Activated CD8-positive, alpha-beta T cell treated with anti-CD3 and anti-CD28 coated beads, Interleukin-2, amount 10 ng/mL, durations not matched to agents 7 days and 5 days (primary cell): ENCODE measurements at regions not wholly inside any gene's neighbourhood (a gene's known extent, or its start where the extent isn't known, plus 50 kb on each side); places are given as distances from the start of the nearest gene placed in this dataset.
"Not testable (repeated sequence)": the region's sequence is repeated elsewhere in the genome, so short reads cannot be mapped to it uniquely, and the experiment has no call there.

Experiments used
- ATAC-seq: fragments of 150-1000 bp; cut with Tn5 transposase; one replicate; pipeline ENCODE4 v1.10.0; 2021; ENCODE audit warnings: moderate library complexity
- CTCF ChIA-PET: fragments of 350-600 bp; sonication (Branson Sonifier 250); formaldehyde crosslinking; loops from one replicate; lab custom pipeline; 2021; ENCODE audit warnings: antibody characterized with exemption; lab: Charles Lee
- POLR2A ChIA-PET: fragments of 350-600 bp; sonication (Branson Sonifier 250); formaldehyde crosslinking; loops from one replicate; lab custom pipeline; 2021; ENCODE audit warnings: antibody characterized with exemption; lab: Charles Lee
- DNase-seq: peaks from one replicate; pipeline ENCODE4 v3.0.0-alpha.2; 2020
- H3K27ac Mint-ChIP-seq: one replicate; pipeline ENCODE4 v1.8.0; 2021; ENCODE audit warnings: mild to moderate bottlenecking, mixed read lengths
- H3K27me3 Mint-ChIP-seq: one replicate; pipeline ENCODE4 v1.8.0; 2021; ENCODE audit warnings: low read depth, mixed read lengths
- H3K36me3 Mint-ChIP-seq: one replicate; pipeline ENCODE4 v1.8.0; 2021; ENCODE audit warnings: low read depth, mixed read lengths
- H3K4me1 Mint-ChIP-seq: one replicate; pipeline ENCODE4 v1.8.0; 2021; ENCODE audit warnings: low read depth, mixed read lengths
- H3K4me3 Mint-ChIP-seq: one replicate; pipeline ENCODE4 v1.8.0; 2021; ENCODE audit warnings: mild to moderate bottlenecking, mixed read lengths
- H3K9me3 Mint-ChIP-seq: one replicate; pipeline ENCODE4 v1.8.0; 2022; ENCODE audit warnings: mixed read lengths; ENCODE audit not compliant: insufficient read depth

- POLR2A ChIA-PET, H3K36me3 Mint-ChIP-seq, ATAC-seq, DNase-seq, H3K9me3 Mint-ChIP-seq, H3K27ac Mint-ChIP-seq, CTCF ChIA-PET, H3K4me3 Mint-ChIP-seq: not testable (repeated sequence)
- peaks cover 21% of the 10 kb centered on the region for H3K27me3 Mint-ChIP-seq
- peaks cover 10% of the 10 kb centered on the region for H3K4me1 Mint-ChIP-seq
These were observed 179.6 kb downstream of the ATP6V0E2 start for GRCh38 chr7:150053396-150053795.

GRCh38 chr7:150054242-150054641, 180.5 kb downstream of the ATP6V0E2 start:
- CTCF ChIA-PET, POLR2A ChIA-PET, H3K9me3 Mint-ChIP-seq, H3K4me1 Mint-ChIP-seq, H3K4me3 Mint-ChIP-seq, H3K36me3 Mint-ChIP-seq, DNase-seq, H3K27ac Mint-ChIP-seq, ATAC-seq: not testable (repeated sequence)
- H3K27me3 Mint-ChIP-seq = peaks cover 21% of the 10 kb centered on the region

- ATAC-seq (peak; percentile 100), DNase-seq (peak; percentile 92)
- Mint-ChIP-seq H3K4me3 (peak overlapping the region; percentile 12), H3K27me3 (peaks cover 11% of the 10 kb centered on the region)
- H3K27ac Mint-ChIP-seq, POLR2A ChIA-PET, H3K4me1 Mint-ChIP-seq, CTCF ChIA-PET, H3K9me3 Mint-ChIP-seq, H3K36me3 Mint-ChIP-seq: not testable (repeated sequence)
These were observed 186.8 kb downstream of the ATP6V0E2 start for GRCh38 chr7:150060259-150061221.

- H3K9me3 Mint-ChIP-seq, POLR2A ChIA-PET, CTCF ChIA-PET, DNase-seq, H3K4me1 Mint-ChIP-seq, H3K4me3 Mint-ChIP-seq, ATAC-seq, H3K36me3 Mint-ChIP-seq, H3K27ac Mint-ChIP-seq: not testable (repeated sequence)
- peaks cover 14% of the 10 kb centered on the region for H3K27me3 Mint-ChIP-seq
These were observed 189.4 kb downstream of the ATP6V0E2 start for GRCh38 chr7:150063195-150063594.

GRCh38 chr7:150069555-150070313, 196.0 kb downstream of the ATP6V0E2 start:
- H3K27ac Mint-ChIP-seq, H3K4me1 Mint-ChIP-seq, H3K27me3 Mint-ChIP-seq, CTCF ChIA-PET, H3K4me3 Mint-ChIP-seq, POLR2A ChIA-PET, DNase-seq, H3K9me3 Mint-ChIP-seq, ATAC-seq, H3K36me3 Mint-ChIP-seq: not testable (repeated sequence)

- peaks cover 17% of the 10 kb centered on the region for H3K27me3 Mint-ChIP-seq
- H3K36me3 Mint-ChIP-seq, H3K27ac Mint-ChIP-seq, H3K9me3 Mint-ChIP-seq, POLR2A ChIA-PET, H3K4me3 Mint-ChIP-seq, CTCF ChIA-PET, H3K4me1 Mint-ChIP-seq, DNase-seq: not testable (repeated sequence)
- ATAC-seq = peak; percentile 42
These were observed 203.8 kb downstream of the ATP6V0E2 start for GRCh38 chr7:150077543-150077942.

GRCh38 chr7:150081865-150082264, 208.1 kb downstream of the ATP6V0E2 start:
- H3K27me3 Mint-ChIP-seq = peaks cover 21% of the 10 kb centered on the region

GRCh38 chr7:150084724-150085123, 211.0 kb downstream of the ATP6V0E2 start:
- POLR2A ChIA-PET, CTCF ChIA-PET: not testable (repeated sequence)

More at GRCh38 chr7:150081865-150082264, 208.1 kb downstream of the ATP6V0E2 start:
- H3K4me1 Mint-ChIP-seq, POLR2A ChIA-PET, CTCF ChIA-PET, H3K4me3 Mint-ChIP-seq, H3K9me3 Mint-ChIP-seq, H3K27ac Mint-ChIP-seq, ATAC-seq, H3K36me3 Mint-ChIP-seq, DNase-seq: not testable (repeated sequence)

GRCh38 chr7:150087478-150087877, 213.7 kb downstream of the ATP6V0E2 start:
- H3K27me3 Mint-ChIP-seq = peaks cover 12% of the 10 kb centered on the region
- CTCF ChIA-PET, H3K9me3 Mint-ChIP-seq, H3K4me1 Mint-ChIP-seq, H3K27ac Mint-ChIP-seq, H3K4me3 Mint-ChIP-seq, POLR2A ChIA-PET, ATAC-seq, H3K36me3 Mint-ChIP-seq, DNase-seq: not testable (repeated sequence)

More at GRCh38 chr7:150084724-150085123, 211.0 kb downstream of the ATP6V0E2 start:
- not testable (repeated sequence) for H3K4me1 Mint-ChIP-seq, H3K27ac Mint-ChIP-seq, H3K36me3 Mint-ChIP-seq, DNase-seq, H3K9me3 Mint-ChIP-seq, ATAC-seq, H3K4me3 Mint-ChIP-seq
- H3K27me3 Mint-ChIP-seq = peaks cover 20% of the 10 kb centered on the region

- POLR2A ChIA-PET, H3K4me1 Mint-ChIP-seq, DNase-seq, H3K9me3 Mint-ChIP-seq, H3K36me3 Mint-ChIP-seq, ATAC-seq, H3K4me3 Mint-ChIP-seq, H3K27ac Mint-ChIP-seq, CTCF ChIA-PET: not testable (repeated sequence)
- H3K27me3 Mint-ChIP-seq = peaks cover 11% of the 10 kb centered on the region
These were observed 215.4 kb downstream of the ATP6V0E2 start for GRCh38 chr7:150089139-150089538.

GRCh38 chr7:150090776-150091175, 217.0 kb downstream of the ATP6V0E2 start:
- ATAC-seq, H3K27me3 Mint-ChIP-seq, H3K4me1 Mint-ChIP-seq, POLR2A ChIA-PET, DNase-seq, CTCF ChIA-PET, H3K27ac Mint-ChIP-seq, H3K4me3 Mint-ChIP-seq, H3K9me3 Mint-ChIP-seq, H3K36me3 Mint-ChIP-seq: not testable (repeated sequence)

- ATAC-seq, H3K27ac Mint-ChIP-seq, H3K36me3 Mint-ChIP-seq, H3K9me3 Mint-ChIP-seq, POLR2A ChIA-PET, DNase-seq, H3K4me1 Mint-ChIP-seq, CTCF ChIA-PET, H3K4me3 Mint-ChIP-seq, H3K27me3 Mint-ChIP-seq: not testable (repeated sequence)
These were observed 220.1 kb downstream of the ATP6V0E2 start for GRCh38 chr7:150093897-150094296.
